Trophoblast cell (in vitro differentiated cells and primary cell): ENCODE measurements at regions not wholly inside any gene's neighbourhood (a gene's known extent, or its start where the extent isn't known, plus 50 kb on each side); places are given as distances from the start of the nearest gene placed in this dataset.

Experiments
- DNase-seq, 2 donors: peaks; one replicate each; pipeline ENCODE4 v3.0.0-alpha.2; 2016
- H2AFZ ChIP-seq: 2 replicates; pipeline ENCODE4 v1.6.1; 2013; ENCODE audit warnings: low read length, moderate library complexity, mild to moderate bottlenecking; ENCODE audit not compliant: insufficient read depth, poor library complexity
- H2AK5ac ChIP-seq: 2 replicates; pipeline ENCODE4 v1.6.1; 2013; ENCODE audit warnings: mild to moderate bottlenecking, low read length
- H2BK120ac ChIP-seq: 2 replicates; pipeline ENCODE4 v1.6.1; 2013; ENCODE audit warnings: low read length, mild to moderate bottlenecking, moderate library complexity; ENCODE audit not compliant: insufficient read depth, poor library complexity
- H2BK12ac ChIP-seq: 2 replicates; pipeline ENCODE4 v1.6.1; 2013; ENCODE audit warnings: mild to moderate bottlenecking, low read length, moderate library complexity
- H2BK5ac ChIP-seq: 2 replicates; pipeline ENCODE4 v1.6.1; 2013; ENCODE audit warnings: low read length, low read depth, moderate library complexity, mild to moderate bottlenecking; ENCODE audit not compliant: poor library complexity
- H3K14ac ChIP-seq: 2 replicates; pipeline ENCODE4 v1.6.1; 2013; ENCODE audit warnings: mild to moderate bottlenecking, low read length
- H3K18ac ChIP-seq: 2 replicates; pipeline ENCODE4 v1.6.1; 2013; ENCODE audit warnings: mild to moderate bottlenecking, low read length
- H3K23ac ChIP-seq: 2 replicates; pipeline ENCODE4 v1.6.1; 2013; ENCODE audit warnings: low read length
- H3K27ac ChIP-seq: 2 replicates; pipeline ENCODE4 v1.5.1; 2013; ENCODE audit warnings: low read depth, mild to moderate bottlenecking, inconsistent platforms, low read length, moderate library complexity
- H3K27me3 ChIP-seq: 2 replicates; pipeline ENCODE4 v1.6.1; 2013; ENCODE audit warnings: inconsistent platforms, mild to moderate bottlenecking, low read length, moderate library complexity; ENCODE audit not compliant: insufficient read depth
- H3K36me3 ChIP-seq, 2 experiments: 1 replicate in 1 of 2; 2 replicates in 1 of 2; pipeline ENCODE4 v1.6.1; 2013; ENCODE audit warnings: low read length in 2 of 2, mild to moderate bottlenecking in 2 of 2, moderate library complexity in 1 of 2; ENCODE audit not compliant: insufficient read depth in 2 of 2, control insufficient read depth in 1 of 2
- H3K4ac ChIP-seq: 2 replicates; pipeline ENCODE4 v1.6.1; 2013; ENCODE audit warnings: low read depth, mild to moderate bottlenecking, low read length, moderate library complexity
- H3K4me1 ChIP-seq, 2 experiments: 1 replicate in 1 of 2; 2 replicates in 1 of 2; pipeline ENCODE4 v1.6.1; 2013; ENCODE audit warnings: low read length in 2 of 2, mild to moderate bottlenecking in 2 of 2, moderate library complexity in 1 of 2; ENCODE audit not compliant: insufficient read depth in 2 of 2, control insufficient read depth in 1 of 2
- H3K4me2 ChIP-seq: 2 replicates; pipeline ENCODE4 v1.6.1; 2013; ENCODE audit warnings: inconsistent platforms, mild to moderate bottlenecking, low read length, moderate library complexity
- H3K4me3 ChIP-seq: 2 replicates; pipeline ENCODE4 v1.5.1; 2013; ENCODE audit warnings: mild to moderate bottlenecking, low read depth, low read length, inconsistent platforms
- H3K79me1 ChIP-seq: one replicate; pipeline ENCODE4 v1.6.1; 2013; ENCODE audit warnings: low read length
- H3K79me2 ChIP-seq: 2 replicates; pipeline ENCODE4 v1.6.1; 2013; ENCODE audit warnings: low read length, mild to moderate bottlenecking; ENCODE audit not compliant: control insufficient read depth, insufficient read depth, poor library complexity
- H3K9ac ChIP-seq: 2 replicates; pipeline ENCODE4 v1.6.1; 2013; ENCODE audit warnings: mild to moderate bottlenecking, low read length
- H3K9me3 ChIP-seq: 2 replicates; pipeline ENCODE4 v1.6.1; 2013; ENCODE audit warnings: low read depth, mild to moderate bottlenecking, control low read depth, inconsistent platforms, low read length; ENCODE audit not compliant: insufficient read depth
- H4K12ac ChIP-seq: 2 replicates; pipeline ENCODE4 v1.6.1; 2013; ENCODE audit warnings: low read depth, mild to moderate bottlenecking, low read length, moderate library complexity
- H4K8ac ChIP-seq: 2 replicates; pipeline ENCODE4 v1.6.1; 2013; ENCODE audit warnings: low read depth, mild to moderate bottlenecking, low read length, moderate library complexity
- H4K91ac ChIP-seq: one replicate; pipeline ENCODE4 v1.6.1; 2013; ENCODE audit warnings: low read depth, mild to moderate bottlenecking, low read length, moderate library complexity
- WGBS: extraction: QIAGEN DNeasy Blood & Tissue Kit; methylation state at CpG from one replicate; pipeline ENCODE4 v1.1.7; 2013; ENCODE audit warnings: missing lambda C conversion rate; ENCODE audit not compliant: insufficient read length, insufficient coverage; ENCODE audit errors: extremely low coverage; 5-methylcytosine and 5-hydroxymethylcytosine counted together

DNA sequence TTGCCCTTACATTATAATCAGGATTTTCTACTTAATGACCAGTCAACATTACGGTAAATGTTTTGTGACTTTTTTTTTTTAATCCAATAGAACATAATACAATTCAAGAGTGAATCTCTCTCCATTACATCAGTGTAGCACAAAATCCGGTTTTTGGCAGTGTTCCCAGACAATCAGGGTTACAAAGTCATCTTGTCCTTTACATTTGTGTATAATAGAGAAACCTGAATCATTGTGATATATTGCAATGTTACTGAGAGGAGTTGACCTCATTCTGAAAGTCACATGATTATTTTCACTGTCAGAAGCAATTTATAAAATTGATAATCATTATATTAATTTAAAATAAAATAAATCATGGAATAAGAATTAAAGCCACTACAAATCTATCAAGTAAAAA, 1346.0 kb upstream of the SPRY2 start:
- no peak overlapping the region for H2BK120ac ChIP-seq
- no peak overlapping the region for H3K4ac ChIP-seq
- H3K18ac ChIP-seq = no peak overlapping the region
- no peak overlapping the region for H4K12ac ChIP-seq
- no peak overlapping the region for H3K4me2 ChIP-seq
- H2BK5ac ChIP-seq = no peak overlapping the region
- H3K9me3 ChIP-seq = no peaks in the 10 kb centered on the region
- H4K8ac ChIP-seq = no peak overlapping the region
- WGBS = no CpG with 5 or more reads among the region's 2 CpGs
- H2BK12ac ChIP-seq = no peak overlapping the region
- H3K4me1 ChIP-seq = no peaks in the 10 kb centered on the region
- no peaks in the 10 kb centered on the region for H3K79me2 ChIP-seq
- H3K9ac ChIP-seq = no peak overlapping the region
- no peak overlapping the region for H3K14ac ChIP-seq
- H3K23ac ChIP-seq = no peak overlapping the region
- no peak for DNase-seq
- no peak overlapping the region for H2AFZ ChIP-seq
- no peak overlapping the region for H2AK5ac ChIP-seq
- no peak overlapping the region for H3K4me3 ChIP-seq
- H3K79me1 ChIP-seq = no peaks in the 10 kb centered on the region
- H4K91ac ChIP-seq = no peak overlapping the region
- no peak overlapping the region for H3K27ac ChIP-seq
- no peaks in the 10 kb centered on the region for H3K36me3 ChIP-seq
- no peaks in the 10 kb centered on the region for H3K27me3 ChIP-seq

DNA sequence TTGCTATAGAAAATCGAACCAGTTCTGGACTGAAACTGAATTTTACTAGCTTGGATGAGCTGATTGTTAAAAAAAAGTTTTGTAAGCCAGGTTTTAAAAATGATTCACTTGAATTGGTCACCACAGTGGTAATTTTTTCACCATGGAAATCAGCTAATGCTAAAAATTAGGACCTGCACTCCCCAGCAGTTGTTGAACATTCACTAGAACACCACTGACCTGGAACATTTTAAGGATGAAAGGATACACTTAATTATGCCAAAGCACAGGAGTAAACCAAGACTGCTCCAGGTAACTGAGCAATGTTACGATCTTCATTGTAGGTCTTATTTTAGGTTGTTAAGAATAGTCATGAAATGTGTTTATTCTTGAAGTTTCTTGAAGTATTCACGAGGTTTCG, 1342.6 kb upstream of the SPRY2 start:
- no peaks in the 10 kb centered on the region for H3K27me3 ChIP-seq
- no peak for DNase-seq
- no peaks in the 10 kb centered on the region for H3K36me3 ChIP-seq
- no peak overlapping the region for H4K8ac ChIP-seq
- no peak overlapping the region for H4K91ac ChIP-seq
- H3K14ac ChIP-seq = no peak overlapping the region
- H3K9me3 ChIP-seq = no peaks in the 10 kb centered on the region
- H2AK5ac ChIP-seq = no peak overlapping the region
- no peak overlapping the region for H3K27ac ChIP-seq
- H3K23ac ChIP-seq = no peak overlapping the region
- H3K4ac ChIP-seq = no peak overlapping the region
- no peak overlapping the region for H3K9ac ChIP-seq
- no peak overlapping the region for H2BK120ac ChIP-seq
- H3K79me1 ChIP-seq = no peaks in the 10 kb centered on the region
- no peak overlapping the region for H2BK5ac ChIP-seq
- H4K12ac ChIP-seq = no peak overlapping the region
- no peak overlapping the region for H3K4me2 ChIP-seq
- no peak overlapping the region for H2BK12ac ChIP-seq
- no peak overlapping the region for H3K18ac ChIP-seq
- H3K79me2 ChIP-seq = no peaks in the 10 kb centered on the region
- no peak overlapping the region for H2AFZ ChIP-seq
- H3K4me1 ChIP-seq = no peaks in the 10 kb centered on the region
- H3K4me3 ChIP-seq = no peak overlapping the region
- WGBS = no CpG with 5 or more reads among the region's 4 CpGs

DNA sequence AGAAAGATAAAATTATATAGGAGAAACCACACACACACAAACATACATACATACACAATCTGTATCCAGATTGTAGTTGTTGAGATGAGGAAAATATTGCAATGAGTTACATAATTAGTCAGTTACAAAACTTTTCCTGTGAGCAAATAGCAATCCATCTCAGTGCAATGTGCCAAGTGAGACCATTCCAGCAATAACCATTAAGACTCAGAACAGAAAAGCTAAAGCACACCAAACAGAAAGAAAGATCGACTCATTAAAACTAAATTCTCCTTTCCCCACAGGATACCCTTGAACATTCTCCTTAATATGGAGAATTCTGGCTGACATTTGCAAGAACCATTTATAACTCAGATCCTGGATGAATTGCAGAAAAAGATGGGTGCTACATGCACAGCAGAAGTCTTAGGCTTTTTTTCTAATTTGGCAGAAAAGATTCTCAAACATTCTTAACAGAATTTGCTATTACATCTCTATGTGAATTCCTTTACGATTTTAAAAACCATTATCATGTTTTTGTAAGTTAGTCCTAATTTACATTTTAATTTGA, 1341.2 kb upstream of the SPRY2 start:
- Histone ChIP-seq H3K14ac (no peak overlapping the region), H3K79me1 (no peaks in the 10 kb centered on the region), H3K27me3 (no peaks in the 10 kb centered on the region), H2BK12ac (no peak overlapping the region), H3K4me2 (no peak overlapping the region), H3K4me1 (no peaks in the 10 kb centered on the region), H2BK5ac (no peak overlapping the region), H4K12ac (no peak overlapping the region), H3K4ac (no peak overlapping the region), H3K9ac (no peak overlapping the region), H2AFZ (no peak overlapping the region), H3K23ac (no peak overlapping the region), H3K18ac (no peak overlapping the region), H4K8ac (no peak overlapping the region), H3K4me3 (no peak overlapping the region), H4K91ac (no peak overlapping the region), H3K79me2 (no peaks in the 10 kb centered on the region), H3K27ac (no peak overlapping the region), H2BK120ac (no peak overlapping the region), H2AK5ac (no peak overlapping the region), H3K9me3 (no peaks in the 10 kb centered on the region), H3K36me3 (no peaks in the 10 kb centered on the region)
- WGBS = no CpG with 5 or more reads among the region's 2 CpGs
- DNase-seq = no peak

DNA sequence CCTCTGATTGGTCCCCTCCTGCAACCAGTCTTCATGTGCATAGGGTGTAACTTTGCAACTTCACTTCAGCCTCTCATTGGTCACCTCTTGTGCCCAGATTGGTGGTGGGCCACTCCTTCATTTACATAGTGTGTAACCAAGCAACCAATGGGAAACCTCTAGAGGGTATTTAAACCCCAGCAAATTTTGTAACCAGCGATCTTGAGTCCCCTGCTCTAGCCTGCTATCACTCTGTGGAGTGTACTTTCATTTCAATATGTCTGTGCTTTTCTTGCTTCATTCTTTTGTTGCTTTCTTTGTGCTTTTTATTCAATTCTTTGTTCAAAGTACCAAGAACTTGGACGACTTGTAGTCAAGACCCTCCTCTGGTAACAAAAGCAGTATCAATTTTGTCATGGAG, 1336.9 kb upstream of the SPRY2 start:
- Histone ChIP-seq H3K79me2 (no peaks in the 10 kb centered on the region), H3K4me3 (no peak overlapping the region), H3K9ac (no peak overlapping the region), H3K23ac (no peak overlapping the region), H4K12ac (no peak overlapping the region), H2BK120ac (no peak overlapping the region), H4K91ac (no peak overlapping the region), H3K27me3 (no peaks in the 10 kb centered on the region), H3K18ac (no peak overlapping the region), H3K27ac (no peak overlapping the region), H2BK12ac (no peak overlapping the region), H3K9me3 (no peaks in the 10 kb centered on the region), H3K4ac (no peak overlapping the region), H3K4me2 (no peak overlapping the region), H4K8ac (no peak overlapping the region), H3K36me3 (no peaks in the 10 kb centered on the region), H3K14ac (no peak overlapping the region), H2AK5ac (no peak overlapping the region), H2AFZ (no peak overlapping the region), H3K4me1 (no peaks in the 10 kb centered on the region), H3K79me1 (no peaks in the 10 kb centered on the region), H2BK5ac (no peak overlapping the region)
- no peak for DNase-seq
- no CpG with 5 or more reads among the region's 2 CpGs for WGBS
